GM21717 (cell line): ENCODE measurements at regions not wholly inside any gene's neighbourhood (a gene's known extent, or its start where the extent isn't known, plus 50 kb on each side); places are given as distances from the start of the nearest gene placed in this dataset.
"Not testable (repeated sequence)": the region's sequence is repeated elsewhere in the genome, so short reads cannot be mapped to it uniquely, and the experiment has no call there.

Experiments
- ATAC-seq: cut with Tn5 transposase; IDR thresholded peaks from one replicate; pipeline ENCODE4 v1.9.1; 2021; ENCODE audit warnings: mild to moderate bottlenecking, moderate library complexity; ENCODE audit not compliant: unreplicated experiment

GRCh38 chr11:15686259-15686658 is 571.5 kb downstream of the INSC start:
- not testable (repeated sequence) for ATAC-seq

- ATAC-seq: no peak
These were observed 572.6 kb downstream of the INSC start for GRCh38 chr11:15687342-15687741.

GRCh38 chr11:15688351-15688792 is 573.6 kb downstream of the INSC start:
- ATAC-seq: no peak

GRCh38 chr11:15690320-15690719 is 575.6 kb downstream of the INSC start:
- no peak for ATAC-seq

GRCh38 chr11:15692739-15693138 is 578.0 kb downstream of the INSC start:
- ATAC-seq: no peak

GRCh38 chr11:15695096-15695721 is 580.5 kb downstream of the INSC start:
- ATAC-seq: no peak

- ATAC-seq: no peak
These were observed 581.3 kb downstream of the INSC start for GRCh38 chr11:15696069-15696468.

GRCh38 chr11:15697437-15698236 is 582.9 kb downstream of the INSC start:
- ATAC-seq: no peak

GRCh38 chr11:15698855-15699254 is 584.1 kb downstream of the INSC start:
- no peak for ATAC-seq

- no peak for ATAC-seq
These were observed 585.3 kb downstream of the INSC start for GRCh38 chr11:15699978-15700377.

- ATAC-seq: no peak
These were observed 585.7 kb downstream of the INSC start for GRCh38 chr11:15700456-15700855.

- no peak for ATAC-seq
These were observed 589.3 kb downstream of the INSC start for GRCh38 chr11:15704064-15704463.

GRCh38 chr11:15704556-15704955 is 589.8 kb downstream of the INSC start:
- no peak for ATAC-seq

GRCh38 chr11:15705891-15706290 is 591.2 kb downstream of the INSC start:
- ATAC-seq: no peak

GRCh38 chr11:15707194-15707593 is 592.5 kb downstream of the INSC start:
- ATAC-seq: no peak

- ATAC-seq: no peak
These were observed 593.2 kb downstream of the INSC start for GRCh38 chr11:15707971-15708370.

- ATAC-seq: no peak
These were observed 596.0 kb downstream of the INSC start for GRCh38 chr11:15710580-15711275.

- ATAC-seq: no peak
These were observed 596.6 kb downstream of the INSC start for GRCh38 chr11:15711311-15711710.

GRCh38 chr11:15714641-15715399 is 600.1 kb downstream of the INSC start:
- no peak for ATAC-seq

- ATAC-seq: no peak
These were observed 601.8 kb downstream of the INSC start for GRCh38 chr11:15716550-15716949.

- ATAC-seq: no peak
These were observed 605.7 kb downstream of the INSC start for GRCh38 chr11:15720460-15720859.
